Tibial nerve (tissue), 4 donors: ENCODE measurements at regions not wholly inside any gene's neighbourhood (a gene's known extent, or its start where the extent isn't known, plus 50 kb on each side); places are given as distances from the start of the nearest gene placed in this dataset.

Experiments used
- EP300 ChIP-seq, 2 donors: sonication (generic); formaldehyde crosslinking; IDR thresholded peaks; one replicate each; pipeline ENCODE4 v1.6.1; 2017; ENCODE audit warnings: antibody characterized with exemption in 2 of 2, mild to moderate bottlenecking in 1 of 2
- POLR2A ChIP-seq, 2 donors: fragments of 450-650 bp; IDR thresholded peaks; one replicate each; pipeline ENCODE4 v1.6.1; 2017; ENCODE audit warnings: antibody characterized with exemption in 2 of 2, mild to moderate bottlenecking in 2 of 2, moderate library complexity in 2 of 2
- TF ChIP-seq, protein P1 (sequence below), 5 experiments: fragments of 200-600 bp in 3 of 5; fragments of 450-650 bp in 2 of 5; sonication (generic) in 3 of 5; IDR thresholded peaks; one replicate each; pipeline ENCODE4 v1.5.1; 2016 to 2019; ENCODE audit warnings: antibody characterized with exemption in 5 of 5, mild to moderate bottlenecking in 3 of 5, moderate library complexity in 2 of 5

DNA sequence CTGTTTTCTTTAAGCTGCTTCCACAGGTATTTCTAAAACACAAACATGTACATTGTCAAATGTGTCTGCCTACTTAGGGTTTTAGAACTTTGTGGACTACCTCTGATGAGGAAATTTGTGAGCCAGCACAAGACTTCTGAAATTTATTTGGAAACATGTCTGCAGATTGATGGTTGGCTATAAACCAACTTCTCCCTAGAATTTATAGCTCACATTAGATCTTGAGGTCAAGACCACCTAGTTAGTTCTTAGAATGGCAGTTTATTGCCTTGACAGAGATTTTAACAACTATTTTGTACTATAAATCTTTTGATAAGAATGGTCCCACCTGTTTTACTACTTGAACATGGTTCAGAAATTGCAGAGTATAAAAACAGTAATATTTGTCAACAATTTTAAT lies 72.7 kb upstream of the AADAT start:
- TF ChIP-seq, protein P1, sequence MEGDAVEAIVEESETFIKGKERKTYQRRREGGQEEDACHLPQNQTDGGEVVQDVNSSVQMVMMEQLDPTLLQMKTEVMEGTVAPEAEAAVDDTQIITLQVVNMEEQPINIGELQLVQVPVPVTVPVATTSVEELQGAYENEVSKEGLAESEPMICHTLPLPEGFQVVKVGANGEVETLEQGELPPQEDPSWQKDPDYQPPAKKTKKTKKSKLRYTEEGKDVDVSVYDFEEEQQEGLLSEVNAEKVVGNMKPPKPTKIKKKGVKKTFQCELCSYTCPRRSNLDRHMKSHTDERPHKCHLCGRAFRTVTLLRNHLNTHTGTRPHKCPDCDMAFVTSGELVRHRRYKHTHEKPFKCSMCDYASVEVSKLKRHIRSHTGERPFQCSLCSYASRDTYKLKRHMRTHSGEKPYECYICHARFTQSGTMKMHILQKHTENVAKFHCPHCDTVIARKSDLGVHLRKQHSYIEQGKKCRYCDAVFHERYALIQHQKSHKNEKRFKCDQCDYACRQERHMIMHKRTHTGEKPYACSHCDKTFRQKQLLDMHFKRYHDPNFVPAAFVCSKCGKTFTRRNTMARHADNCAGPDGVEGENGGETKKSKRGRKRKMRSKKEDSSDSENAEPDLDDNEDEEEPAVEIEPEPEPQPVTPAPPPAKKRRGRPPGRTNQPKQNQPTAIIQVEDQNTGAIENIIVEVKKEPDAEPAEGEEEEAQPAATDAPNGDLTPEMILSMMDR (IDR thresholded peaks at IDR 0.05) = no peak
- TF ChIP-seq POLR2A (IDR thresholded peaks at IDR 0.05) (no peak), EP300 (IDR thresholded peaks at IDR 0.05) (no peak)
